SK-N-MC (cell line): ENCODE measurements at regions not wholly inside any gene's neighbourhood (a gene's known extent, or its start where the extent isn't known, plus 50 kb on each side); places are given as distances from the start of the nearest gene placed in this dataset.

Source experiments
- DNase-seq: peaks from one replicate; pipeline ENCODE4 v3.0.0-alpha.2; 2011; ENCODE audit warnings: low read depth, low spot score
- H3K27ac ChIP-seq: fragments of 200-600 bp; sonication (generic); 2 replicates; pipeline ENCODE4 v1.5.1; 2016; ENCODE audit warnings: mixed run types
- H3K36me3 ChIP-seq: fragments of 200-600 bp; sonication (generic); 2 replicates; pipeline ENCODE4 v1.6.1; 2017; ENCODE audit warnings: antibody characterized with exemption, low read length, mixed read lengths; ENCODE audit not compliant: insufficient read depth
- H3K4me3 ChIP-seq: fragments of 200-600 bp; sonication (generic); 2 replicates; pipeline ENCODE4 v1.5.1; 2016
- H3K9ac ChIP-seq: fragments of 200-600 bp; sonication (generic); 2 replicates; pipeline ENCODE4 v1.8.0; 2017; ENCODE audit warnings: mixed run types, mixed read lengths; ENCODE audit not compliant: insufficient read length
- H3K9me3 ChIP-seq: fragments of 200-600 bp; sonication (generic); 2 replicates; pipeline ENCODE4 v1.6.1; 2017; ENCODE audit warnings: low read depth, mild to moderate bottlenecking, antibody characterized with exemption, low read length, moderate library complexity, mixed read lengths
- EZH2 ChIP-seq: fragments of 200-600 bp; sonication (generic); IDR thresholded peaks from one replicate; pipeline ENCODE4 v1.6.1; 2017; ENCODE audit warnings: antibody characterized with exemption
- FOXP2 ChIP-seq: optimal IDR thresholded peaks from 2 replicates; pipeline ENCODE3; 2011; ENCODE audit warnings: mild to moderate bottlenecking, moderate library complexity; ENCODE audit not compliant: insufficient read depth; ENCODE audit errors: extremely low read length, control extremely low read depth
- POLR2AphosphoS5 ChIP-seq: IDR thresholded peaks from 2 replicates; pipeline ENCODE4 v1.6.1; 2012; ENCODE audit warnings: mild to moderate bottlenecking, low read depth, low read length, borderline replicate concordance

- Histone ChIP-seq H3K9me3 (no peaks in the 10 kb centered on the region), H3K4me3 (no peak overlapping the region), H3K36me3 (no peaks in the 10 kb centered on the region), H3K9ac (no peak overlapping the region), H3K27ac (no peak overlapping the region)
- TF ChIP-seq FOXP2 (no peak), EZH2 (no peak), POLR2AphosphoS5 (no peak)
- DNase-seq = no peak
These were observed 143.9 kb upstream of the ASB18 start for GRCh38 chr2:236408090-236408489.

DNA sequence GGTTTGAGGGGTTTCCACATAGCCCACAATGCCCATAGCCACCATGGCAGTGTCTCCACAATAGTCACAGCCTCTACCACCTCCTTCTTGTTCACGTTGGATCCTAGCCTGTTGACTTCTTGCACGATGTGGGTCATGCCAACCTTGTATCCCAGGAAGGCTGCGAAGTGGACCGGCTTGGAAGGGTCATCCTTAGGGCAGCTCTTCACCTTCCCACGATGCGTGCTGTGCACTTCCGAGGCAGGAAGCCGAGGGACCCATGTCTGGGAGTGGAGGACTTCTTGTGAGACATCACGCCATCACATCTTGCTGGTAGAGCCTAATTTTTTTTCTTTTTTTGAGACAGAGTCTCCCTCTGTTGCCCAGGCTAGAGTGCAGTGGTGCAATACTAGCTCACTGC, 144.6 kb upstream of the ASB18 start:
- no peaks in the 10 kb centered on the region for H3K9me3 ChIP-seq
- no peak overlapping the region for H3K27ac ChIP-seq
- no peaks in the 10 kb centered on the region for H3K36me3 ChIP-seq
- no peak for TF ChIP-seq FOXP2
- no peak overlapping the region for H3K9ac ChIP-seq
- no peak for DNase-seq
- no peak overlapping the region for H3K4me3 ChIP-seq

DNA sequence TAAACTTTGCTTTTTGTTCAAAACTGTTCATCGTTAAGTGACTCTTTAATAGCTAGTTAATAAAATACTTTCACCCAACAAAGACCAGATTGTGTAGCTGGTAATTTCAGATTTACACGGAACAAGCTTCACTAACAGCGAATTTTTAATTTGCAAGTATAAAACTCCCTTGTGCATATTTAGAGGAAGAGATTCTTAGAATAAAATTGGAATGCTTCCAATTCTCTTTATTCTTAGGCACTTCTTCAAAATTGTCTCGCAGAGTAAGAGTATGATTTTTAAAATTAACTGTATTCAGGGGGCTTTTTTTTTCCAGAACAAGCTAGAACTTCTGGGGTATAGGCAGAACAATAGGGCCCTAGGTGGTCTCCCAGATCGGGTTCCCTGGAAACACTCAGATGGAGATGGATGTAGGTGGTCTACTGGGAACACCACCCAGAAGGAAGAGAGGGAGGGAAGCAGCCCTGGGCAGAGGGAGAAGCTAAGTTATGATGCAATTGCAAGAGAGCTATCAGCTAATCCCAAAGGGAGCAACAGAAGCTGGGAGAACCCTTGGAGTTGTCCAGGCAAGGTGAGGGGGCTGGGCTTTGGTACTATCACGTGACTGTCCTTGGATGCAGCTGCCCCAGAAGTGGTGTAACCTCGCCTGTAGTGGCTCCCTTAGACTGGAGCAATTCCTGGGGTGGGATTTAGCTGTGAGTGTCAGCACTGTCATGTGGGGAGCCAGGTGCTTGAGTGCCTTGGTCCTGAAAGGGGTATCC, 151.7 kb upstream of the ASB18 start:
- Histone ChIP-seq H3K9me3 (no peaks in the 10 kb centered on the region), H3K36me3 (no peaks in the 10 kb centered on the region), H3K4me3 (no peak overlapping the region), H3K9ac (no peak overlapping the region), H3K27ac (no peak overlapping the region)
- TF ChIP-seq POLR2AphosphoS5 = no peak
- no peak for TF ChIP-seq FOXP2
- TF ChIP-seq EZH2 = no peak
- DNase-seq = no peak

- Histone ChIP-seq H3K4me3 (no peak overlapping the region), H3K27ac (no peak overlapping the region), H3K36me3 (no peaks in the 10 kb centered on the region), H3K9ac (no peak overlapping the region), H3K9me3 (no peaks in the 10 kb centered on the region)
- no peak for DNase-seq
- TF ChIP-seq POLR2AphosphoS5 (no peak), FOXP2 (no peak), EZH2 (no peak)
These were observed 152.5 kb upstream of the ACKR3 start for GRCh38 chr2:236417150-236417549.

DNA sequence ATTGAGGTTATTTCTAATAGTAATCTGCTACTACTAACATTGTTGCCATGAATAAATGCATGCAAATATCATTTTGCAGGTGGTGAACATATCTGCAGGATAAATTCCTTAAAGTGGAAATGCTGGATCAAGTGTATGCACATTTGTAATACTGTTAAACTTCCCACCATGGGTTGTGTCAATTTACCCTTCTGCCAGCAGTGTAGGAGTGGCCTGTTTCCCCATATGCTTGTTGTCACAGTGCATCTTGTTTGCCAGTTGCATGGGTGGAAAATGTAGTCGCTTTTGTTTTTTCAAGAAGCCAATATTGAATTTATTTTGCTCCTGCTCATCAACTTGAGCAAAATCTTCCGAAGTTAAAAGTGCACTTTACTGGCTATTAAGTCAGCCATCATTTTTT, 139.0 kb upstream of the ACKR3 start:
- Histone ChIP-seq H3K27ac (no peak overlapping the region), H3K9ac (no peak overlapping the region), H3K9me3 (no peaks in the 10 kb centered on the region), H3K36me3 (no peaks in the 10 kb centered on the region), H3K4me3 (no peak overlapping the region)
- TF ChIP-seq FOXP2 (no peak), POLR2AphosphoS5 (no peak), EZH2 (no peak)
- no peak for DNase-seq

DNA sequence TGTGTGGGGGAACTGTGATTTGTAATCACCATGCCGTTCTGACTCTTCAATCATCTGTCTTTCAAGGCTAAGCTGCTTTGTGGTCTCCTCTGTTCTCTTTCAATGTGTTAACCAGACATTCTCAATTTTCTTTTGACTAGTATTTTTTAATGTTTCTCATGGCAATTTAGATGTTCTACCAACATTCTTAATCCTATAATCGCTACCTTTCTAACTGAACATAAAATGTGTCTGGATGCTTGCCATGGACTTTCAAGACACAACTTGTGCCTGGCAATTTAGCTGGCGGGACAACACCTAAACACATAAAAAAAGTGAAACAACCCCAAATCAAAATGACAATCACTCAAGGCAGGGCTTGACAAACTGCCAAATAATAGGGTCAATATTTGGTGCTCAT, 135.0 kb upstream of the ACKR3 start:
- DNase-seq = no peak
- H3K4me3 ChIP-seq = no peak overlapping the region
- TF ChIP-seq EZH2 (no peak), FOXP2 (no peak), POLR2AphosphoS5 (no peak)
- no peaks in the 10 kb centered on the region for H3K36me3 ChIP-seq
- no peak overlapping the region for H3K9ac ChIP-seq
- no peaks in the 10 kb centered on the region for H3K9me3 ChIP-seq
- no peak overlapping the region for H3K27ac ChIP-seq

GRCh38 chr2:236440110-236440881, 129.3 kb upstream of the ACKR3 start:
- no peaks in the 10 kb centered on the region for H3K36me3 ChIP-seq
- H3K4me3 ChIP-seq = no peak overlapping the region
- no peak overlapping the region for H3K27ac ChIP-seq
- TF ChIP-seq EZH2 (no peak), POLR2AphosphoS5 (no peak), FOXP2 (no peak)
- DNase-seq = no peak
- no peak overlapping the region for H3K9ac ChIP-seq
- H3K9me3 ChIP-seq = no peaks in the 10 kb centered on the region

DNA sequence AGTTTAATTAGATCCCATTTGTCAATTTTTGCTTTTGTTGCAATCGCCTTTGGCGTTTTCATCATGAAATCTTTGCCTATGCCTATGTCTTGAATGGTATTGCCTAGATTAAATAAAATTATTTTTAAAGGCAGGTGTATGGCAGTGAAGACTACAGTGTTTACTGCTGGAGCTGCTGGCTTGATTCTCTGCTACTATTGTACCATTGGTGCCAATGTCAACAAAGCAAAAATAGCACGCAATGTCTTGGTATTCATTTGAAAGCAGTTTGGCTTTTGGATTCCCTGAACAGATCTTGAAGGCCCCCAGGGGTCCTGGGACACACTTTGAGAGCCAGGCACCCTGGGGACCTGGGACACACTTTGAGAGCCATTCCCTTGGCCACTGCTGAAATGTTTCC, 125.4 kb upstream of the ACKR3 start:
- DNase-seq = no peak
- TF ChIP-seq FOXP2 (no peak), EZH2 (no peak), POLR2AphosphoS5 (no peak)
- Histone ChIP-seq H3K9ac (no peak overlapping the region), H3K4me3 (no peak overlapping the region), H3K36me3 (no peaks in the 10 kb centered on the region), H3K27ac (no peak overlapping the region), H3K9me3 (no peaks in the 10 kb centered on the region)

GRCh38 chr2:236445678-236446077, 123.9 kb upstream of the ACKR3 start:
- TF ChIP-seq EZH2 = no peak
- no peak for TF ChIP-seq FOXP2
- TF ChIP-seq POLR2AphosphoS5 = no peak
- Histone ChIP-seq H3K9me3 (no peaks in the 10 kb centered on the region), H3K9ac (no peak overlapping the region), H3K4me3 (no peak overlapping the region), H3K27ac (no peak overlapping the region), H3K36me3 (no peaks in the 10 kb centered on the region)
- no peak for DNase-seq
